Hepatocyte (in vitro differentiated cells): ENCODE measurements at regions not wholly inside any gene's neighbourhood (a gene's known extent, or its start where the extent isn't known, plus 50 kb on each side); places are given as distances from the start of the nearest gene placed in this dataset.

Experiments used
- DNase-seq: peaks from one replicate; pipeline ENCODE4 v3.0.0-alpha.2; 2016; ENCODE audit warnings: low spot score
- H2AFZ ChIP-seq: fragments of 200-600 bp; sonication (generic); 2 replicates; pipeline ENCODE4 v1.6.0; 2016; ENCODE audit warnings: antibody characterized with exemption, mild to moderate bottlenecking
- H3K27ac ChIP-seq: fragments of 200-600 bp; sonication (generic); 2 replicates; pipeline ENCODE4 v1.5.1; 2016; ENCODE audit warnings: mild to moderate bottlenecking
- H3K27me3 ChIP-seq: fragments of 200-600 bp; sonication (generic); 2 replicates; pipeline ENCODE4 v1.6.1; 2016
- H3K36me3 ChIP-seq: fragments of 200-600 bp; sonication (generic); replicated peaks from 2 replicates; pipeline ENCODE4 v1.5.1; 2016; ENCODE audit warnings: low read depth; ENCODE audit not compliant: insufficient read depth
- H3K4me1 ChIP-seq: fragments of 200-600 bp; sonication (generic); 2 replicates; pipeline ENCODE4 v1.5.1; 2016; ENCODE audit warnings: mild to moderate bottlenecking, moderate library complexity; ENCODE audit not compliant: insufficient read depth
- H3K4me2 ChIP-seq: fragments of 200-600 bp; sonication (generic); 2 replicates; pipeline ENCODE4 v1.6.0; 2016
- H3K4me3 ChIP-seq: fragments of 200-600 bp; sonication (generic); 2 replicates; pipeline ENCODE4 v1.5.1; 2016; ENCODE audit warnings: mild to moderate bottlenecking
- H3K79me2 ChIP-seq: fragments of 200-600 bp; sonication (generic); 2 replicates; pipeline ENCODE4 v1.6.0; 2017; ENCODE audit warnings: mild to moderate bottlenecking
- H3K9me2 ChIP-seq: fragments of 200-600 bp; sonication (generic); replicated peaks from 2 replicates; pipeline ENCODE4 v1.6.0; 2017; ENCODE audit warnings: mild to moderate bottlenecking; ENCODE audit not compliant: insufficient read depth
- H3K9me3 ChIP-seq: fragments of 200-600 bp; sonication (generic); 2 replicates; pipeline ENCODE4 v1.5.1; 2016; ENCODE audit warnings: low read depth, mild to moderate bottlenecking
- H4K20me1 ChIP-seq: fragments of 200-600 bp; sonication (generic); 2 replicates; pipeline ENCODE4 v1.6.0; 2016; ENCODE audit warnings: mild to moderate bottlenecking; ENCODE audit not compliant: insufficient read depth, poor library complexity, severe bottlenecking
- CTCF ChIP-seq: fragments of 200-600 bp; sonication (generic); IDR thresholded peaks from 2 replicates; pipeline ENCODE4 v1.5.1; 2016; ENCODE audit warnings: antibody characterized with exemption, mild to moderate bottlenecking; ENCODE audit not compliant: poor library complexity
- EZH2 ChIP-seq: fragments of 200-600 bp; sonication (generic); IDR thresholded peaks from 2 replicates; pipeline ENCODE4 v1.6.1; 2016; ENCODE audit warnings: antibody characterized with exemption, mild to moderate bottlenecking, borderline replicate concordance
- EZH2phosphoT487 ChIP-seq: fragments of 200-600 bp; sonication (generic); IDR thresholded peaks from one replicate; pipeline ENCODE4 v1.6.1; 2018; ENCODE audit warnings: antibody characterized with exemption, mild to moderate bottlenecking, low read depth, moderate library complexity; ENCODE audit not compliant: unreplicated experiment, severe bottlenecking
- WGBS: methylation state at CpG from one replicate; pipeline ENCODE4 v1.1.6; 2016; ENCODE audit warnings: low lambda C conversion rate; ENCODE audit errors: missing lambda C conversion rate; 5-methylcytosine and 5-hydroxymethylcytosine counted together

DNA sequence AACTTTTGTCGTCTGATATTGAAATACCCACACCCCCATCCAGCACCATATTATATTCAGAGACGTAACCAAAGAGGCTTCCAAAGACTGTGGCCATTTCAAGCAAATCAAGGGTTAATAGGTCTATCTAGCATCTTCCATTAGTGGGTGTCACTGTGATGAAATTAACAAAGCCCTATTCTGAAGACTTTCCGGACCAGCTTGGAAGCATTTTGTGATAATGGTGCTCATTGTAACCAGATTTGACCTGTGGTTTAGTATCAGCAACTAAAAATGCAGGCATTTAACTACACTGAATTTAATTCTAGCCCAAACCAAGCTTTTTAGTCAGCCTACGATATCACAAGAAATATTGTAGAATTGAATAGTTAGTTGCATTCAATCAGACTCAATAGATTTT, 309.7 kb upstream of the TENM3 start:
- no peak overlapping the region for H2AFZ ChIP-seq
- DNase-seq = no peak

GRCh38 chr4:181938631-181939030, 304.6 kb upstream of the TENM3 start:
- no peak overlapping the region for H3K27ac ChIP-seq
- no peaks in the 10 kb centered on the region for H3K27me3 ChIP-seq
- no peak overlapping the region for H3K4me3 ChIP-seq
- H3K79me2 ChIP-seq = no peaks in the 10 kb centered on the region
- no peaks in the 10 kb centered on the region for H3K36me3 ChIP-seq
- no peak overlapping the region for H2AFZ ChIP-seq
- no peaks in the 10 kb centered on the region for H4K20me1 ChIP-seq
- H3K4me2 ChIP-seq = no peak overlapping the region
- H3K9me3 ChIP-seq = no peaks in the 10 kb centered on the region
- H3K4me1 ChIP-seq = no peaks in the 10 kb centered on the region
- no peak for DNase-seq
- no peaks in the 10 kb centered on the region for H3K9me2 ChIP-seq
- WGBS = 85% methylated on average over 4 of the region's 4 CpGs
- TF ChIP-seq CTCF (no peak), EZH2phosphoT487 (no peak), EZH2 (no peak)

More for the DNA sequence above, 309.7 kb upstream of the TENM3 start:
- no peaks in the 10 kb centered on the region for H3K9me3 ChIP-seq
- H3K4me3 ChIP-seq = no peak overlapping the region
- no peak for TF ChIP-seq CTCF
- no peak for TF ChIP-seq EZH2phosphoT487
- no peak for TF ChIP-seq EZH2
- H3K27me3 ChIP-seq = no peaks in the 10 kb centered on the region
- no peak overlapping the region for H3K27ac ChIP-seq
- WGBS = 84% methylated on average over 4 of the region's 4 CpGs
- no peaks in the 10 kb centered on the region for H3K4me1 ChIP-seq
- H4K20me1 ChIP-seq = no peaks in the 10 kb centered on the region
- H3K4me2 ChIP-seq = no peak overlapping the region
- no peaks in the 10 kb centered on the region for H3K79me2 ChIP-seq
- no peaks in the 10 kb centered on the region for H3K9me2 ChIP-seq
- no peaks in the 10 kb centered on the region for H3K36me3 ChIP-seq

DNA sequence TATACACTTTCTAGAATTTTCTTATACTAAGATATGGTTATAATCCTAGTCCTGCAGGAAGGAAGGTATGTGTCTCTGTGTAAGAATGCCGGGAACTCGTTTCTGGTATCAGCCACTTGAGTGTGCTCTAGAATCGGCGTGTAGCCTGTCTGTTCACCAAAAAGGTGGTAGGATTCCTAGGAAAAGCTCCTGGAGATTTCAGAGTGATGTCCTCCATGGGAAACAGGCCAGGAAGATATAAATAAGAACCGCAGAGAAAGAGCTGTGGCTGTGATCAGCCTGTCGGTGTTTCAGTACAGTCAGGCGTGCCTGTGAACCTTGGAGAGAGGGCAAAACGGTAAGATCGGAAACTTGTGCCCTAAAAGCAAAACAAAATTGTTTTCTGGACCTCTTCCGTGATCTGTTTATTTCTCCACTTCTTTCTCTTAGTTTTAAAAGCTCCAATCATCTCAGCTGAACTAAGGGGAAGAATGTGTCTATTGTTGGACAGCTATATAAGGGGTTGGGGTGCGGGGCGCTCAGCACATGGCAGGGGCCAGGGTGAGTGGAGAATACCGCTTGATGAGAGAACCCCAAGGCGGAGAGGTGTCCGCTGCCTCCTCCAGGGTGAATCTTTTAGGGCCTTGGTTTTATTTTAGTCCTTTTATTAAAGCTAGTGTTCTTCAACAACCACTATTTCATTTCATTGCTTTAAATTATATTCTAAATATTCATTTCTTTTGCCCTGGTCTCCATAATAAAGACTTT, 303.8 kb upstream of the TENM3 start:
- H3K4me2 ChIP-seq = no peak overlapping the region
- H3K27ac ChIP-seq = no peak overlapping the region
- DNase-seq = peak; percentile 16

More for the DNA sequence above, 303.8 kb upstream of the TENM3 start:
- Histone ChIP-seq H4K20me1 (no peaks in the 10 kb centered on the region), H2AFZ (no peak overlapping the region), H3K4me3 (no peak overlapping the region), H3K36me3 (no peaks in the 10 kb centered on the region), H3K9me3 (no peaks in the 10 kb centered on the region), H3K9me2 (no peaks in the 10 kb centered on the region), H3K79me2 (no peaks in the 10 kb centered on the region), H3K4me1 (no peaks in the 10 kb centered on the region), H3K27me3 (no peaks in the 10 kb centered on the region)
- no peak for TF ChIP-seq CTCF
- no peak for TF ChIP-seq EZH2
- no peak for TF ChIP-seq EZH2phosphoT487
- WGBS = 82% methylated on average over 15 of the region's 15 CpGs
